Tibial artery (tissue), 4 donors: ENCODE measurements at regions not wholly inside any gene's neighbourhood (a gene's known extent, or its start where the extent isn't known, plus 50 kb on each side); places are given as distances from the start of the nearest gene placed in this dataset.

Experiments used
- DNase-seq, 2 donors: peaks; one replicate each; pipeline ENCODE4 v3.0.0-alpha.2; 2019
- H3K27ac ChIP-seq, 2 donors: fragments of 200-600 bp; sonication (generic) in 1 of 2; 1 replicate in 1 of 2; 2 replicates in 1 of 2; pipeline ENCODE4 v1.5.1; 2018 to 2019; ENCODE audit warnings: mild to moderate bottlenecking in 1 of 2
- H3K27me3 ChIP-seq, 2 donors: fragments of 200-600 bp; sonication (generic) in 1 of 2; one replicate each; pipeline versions ENCODE4 v1.5.1 to v1.6.0; 2016 to 2019
- H3K36me3 ChIP-seq, 3 donors: fragments of 200-600 bp; sonication (generic) in 2 of 3; one replicate each; pipeline ENCODE4 v1.5.1; 2016 to 2019; ENCODE audit warnings: mild to moderate bottlenecking in 2 of 3
- H3K4me1 ChIP-seq, 4 donors: fragments of 200-600 bp; sonication (generic) in 2 of 4; 1 replicate in 3 of 4; 2 replicates in 1 of 4; pipeline ENCODE4 v1.5.1; 2016 to 2019
- H3K4me3 ChIP-seq, 2 donors: fragments of 200-600 bp; sonication (generic) in 1 of 2; 1 replicate in 1 of 2; 2 replicates in 1 of 2; pipeline ENCODE4 v1.5.1; 2018 to 2019; ENCODE audit warnings: mild to moderate bottlenecking in 2 of 2
- H3K9me3 ChIP-seq, 3 donors: fragments of 200-600 bp; sonication (generic) in 1 of 3; one replicate each; pipeline ENCODE4 v1.5.1; 2016 to 2019
- intact Hi-C: fragments of 100-400 bp; cut with DNase I; formaldehyde crosslinking; loops from one replicate; pipeline ENCODE4 v1.15.0; 2023; ENCODE audit warnings: low total_unique reads
- TF ChIP-seq, protein P1 (sequence below), 2 experiments: fragments of 200-600 bp in 1 of 2; fragments of 450-650 bp in 1 of 2; IDR thresholded peaks; one replicate each; pipeline ENCODE4 v1.5.1; 2017 to 2019; ENCODE audit warnings: antibody characterized with exemption in 2 of 2, mild to moderate bottlenecking in 1 of 2, moderate library complexity in 1 of 2

DNA sequence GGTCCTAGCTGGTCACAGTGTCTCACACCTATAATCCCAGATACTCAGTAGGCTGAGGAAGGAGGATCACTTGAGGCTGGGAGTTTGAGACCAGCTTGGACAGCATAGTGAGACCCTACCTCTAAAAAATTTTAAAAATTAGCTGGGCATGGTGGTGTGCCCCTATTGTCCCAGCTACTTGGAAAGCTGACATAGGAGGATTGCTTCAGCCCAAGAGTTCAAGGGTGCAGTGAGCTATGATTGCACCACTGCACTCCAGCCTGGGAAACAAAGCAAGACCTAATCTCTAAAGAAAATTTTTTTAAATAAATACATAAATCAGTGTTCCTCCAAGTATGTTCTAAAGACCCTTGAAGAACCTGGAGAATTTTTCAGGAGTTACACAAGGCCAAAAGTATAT is 50.6 kb upstream of the GNAO1 start:
- TF ChIP-seq, protein P1, sequence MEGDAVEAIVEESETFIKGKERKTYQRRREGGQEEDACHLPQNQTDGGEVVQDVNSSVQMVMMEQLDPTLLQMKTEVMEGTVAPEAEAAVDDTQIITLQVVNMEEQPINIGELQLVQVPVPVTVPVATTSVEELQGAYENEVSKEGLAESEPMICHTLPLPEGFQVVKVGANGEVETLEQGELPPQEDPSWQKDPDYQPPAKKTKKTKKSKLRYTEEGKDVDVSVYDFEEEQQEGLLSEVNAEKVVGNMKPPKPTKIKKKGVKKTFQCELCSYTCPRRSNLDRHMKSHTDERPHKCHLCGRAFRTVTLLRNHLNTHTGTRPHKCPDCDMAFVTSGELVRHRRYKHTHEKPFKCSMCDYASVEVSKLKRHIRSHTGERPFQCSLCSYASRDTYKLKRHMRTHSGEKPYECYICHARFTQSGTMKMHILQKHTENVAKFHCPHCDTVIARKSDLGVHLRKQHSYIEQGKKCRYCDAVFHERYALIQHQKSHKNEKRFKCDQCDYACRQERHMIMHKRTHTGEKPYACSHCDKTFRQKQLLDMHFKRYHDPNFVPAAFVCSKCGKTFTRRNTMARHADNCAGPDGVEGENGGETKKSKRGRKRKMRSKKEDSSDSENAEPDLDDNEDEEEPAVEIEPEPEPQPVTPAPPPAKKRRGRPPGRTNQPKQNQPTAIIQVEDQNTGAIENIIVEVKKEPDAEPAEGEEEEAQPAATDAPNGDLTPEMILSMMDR (IDR thresholded peaks at IDR 0.05) = no peak
- H3K4me1 ChIP-seq = no peaks in the 10 kb centered on the region
- H3K27ac ChIP-seq = no peak overlapping the region
- no peak overlapping the region for H3K4me3 ChIP-seq
- H3K36me3 ChIP-seq = no peaks in the 10 kb centered on the region
- no peaks in the 10 kb centered on the region for H3K9me3 ChIP-seq
- intact Hi-C loops = no loop called here
- no peak for DNase-seq
- no peaks in the 10 kb centered on the region for H3K27me3 ChIP-seq

DNA sequence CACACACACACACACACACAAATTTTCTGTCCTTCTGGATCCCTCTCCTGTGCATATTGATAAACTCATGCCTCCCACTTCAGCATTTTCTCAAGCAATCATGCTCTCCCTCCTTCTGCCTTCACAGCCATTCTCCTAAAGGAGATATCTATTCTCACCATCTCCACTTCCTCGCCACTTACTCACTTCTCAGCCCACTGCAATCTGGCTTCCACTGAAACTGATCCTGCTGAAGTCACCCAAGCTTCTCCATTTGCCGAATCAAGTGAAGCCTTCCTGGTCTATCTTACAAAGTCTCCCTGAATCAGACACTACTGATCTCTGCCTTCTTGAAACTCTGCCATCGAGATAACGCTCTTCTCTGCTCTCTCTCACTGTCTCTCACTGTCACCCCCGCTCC is 54.0 kb upstream of the GNAO1 start:
- H3K36me3 ChIP-seq = no peaks in the 10 kb centered on the region
- TF ChIP-seq, protein P1 (IDR thresholded peaks at IDR 0.05) = no peak
- no peak overlapping the region for H3K27ac ChIP-seq
- intact Hi-C loops = no loop called here
- H3K4me3 ChIP-seq = no peak overlapping the region
- H3K4me1 ChIP-seq = no peaks in the 10 kb centered on the region
- H3K27me3 ChIP-seq = no peaks in the 10 kb centered on the region
- no peak for DNase-seq
- no peaks in the 10 kb centered on the region for H3K9me3 ChIP-seq

DNA sequence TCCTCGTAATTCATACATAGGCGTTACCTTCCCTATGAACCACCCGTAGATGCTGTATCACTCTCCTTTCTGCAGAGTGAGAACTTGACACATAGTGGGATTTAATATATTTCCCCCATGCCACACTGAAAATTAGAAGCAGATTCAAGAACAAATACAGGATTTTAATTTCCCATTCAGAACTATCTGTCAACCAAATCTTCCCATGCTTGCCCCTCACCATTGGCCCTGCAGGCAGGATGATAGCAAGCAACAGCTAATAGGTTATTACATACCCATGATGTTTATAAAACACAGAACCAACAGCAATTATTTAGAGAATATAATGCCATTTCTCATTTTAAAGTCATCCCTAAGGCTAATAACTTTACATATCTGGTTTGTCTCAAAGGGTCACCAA is 55.0 kb upstream of the GNAO1 start:
- no peaks in the 10 kb centered on the region for H3K4me1 ChIP-seq
- no peaks in the 10 kb centered on the region for H3K36me3 ChIP-seq
- no peak for DNase-seq
- H3K4me3 ChIP-seq = no peak overlapping the region
- H3K27ac ChIP-seq = no peak overlapping the region
- no peaks in the 10 kb centered on the region for H3K9me3 ChIP-seq
- H3K27me3 ChIP-seq = no peaks in the 10 kb centered on the region
- TF ChIP-seq, protein P1 (IDR thresholded peaks at IDR 0.05) = no peak
- intact Hi-C loops = no loop called here

DNA sequence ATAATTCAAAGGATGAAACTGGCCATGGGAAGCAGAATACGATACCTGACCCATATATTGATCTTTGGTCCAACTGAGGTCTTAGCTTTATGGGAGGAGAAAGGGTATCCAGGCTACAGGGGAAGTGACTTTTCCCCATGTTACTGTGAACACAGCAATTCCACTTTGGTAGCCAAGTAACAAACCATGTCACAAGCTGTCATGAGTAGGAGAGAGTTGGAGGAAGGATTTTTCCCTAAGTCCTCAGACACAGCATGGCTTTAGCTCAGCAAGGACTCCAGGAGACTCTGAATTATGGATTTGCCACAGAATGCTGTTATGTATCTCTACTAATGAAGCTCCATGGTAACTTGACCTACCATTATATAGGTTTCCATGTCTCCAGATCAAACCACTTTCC is 56.5 kb upstream of the GNAO1 start:
- Histone ChIP-seq H3K4me3 (no peak overlapping the region), H3K27me3 (no peaks in the 10 kb centered on the region), H3K4me1 (no peaks in the 10 kb centered on the region), H3K36me3 (no peaks in the 10 kb centered on the region), H3K9me3 (no peaks in the 10 kb centered on the region), H3K27ac (no peak overlapping the region)
- intact Hi-C loops = no loop called here
- TF ChIP-seq, protein P1 (IDR thresholded peaks at IDR 0.05) = no peak
- DNase-seq = no peak

DNA sequence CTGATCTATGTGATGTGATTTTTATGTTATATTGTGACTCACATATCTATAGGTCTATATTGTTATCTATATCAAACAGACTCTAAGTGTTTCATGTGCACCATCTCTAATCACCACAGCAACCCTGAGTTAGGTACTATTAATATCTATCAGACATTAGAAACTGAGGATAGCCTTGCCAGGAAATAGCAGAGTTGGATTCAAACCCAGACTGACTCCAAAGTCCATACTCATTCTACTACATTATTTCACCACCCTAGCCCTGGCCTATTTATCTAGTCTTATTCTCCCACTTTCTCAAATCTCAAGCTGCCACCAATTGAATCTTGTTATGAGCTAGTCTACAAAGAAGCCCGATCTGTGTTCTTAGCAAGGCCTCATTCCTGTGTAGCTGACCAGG is 65.4 kb upstream of the GNAO1 start:
- DNase-seq = no peak
- intact Hi-C loops = no loop called here
- TF ChIP-seq, protein P1 (IDR thresholded peaks at IDR 0.05) = no peak
- Histone ChIP-seq H3K4me1 (no peaks in the 10 kb centered on the region), H3K27ac (no peak overlapping the region), H3K9me3 (no peaks in the 10 kb centered on the region), H3K4me3 (no peak overlapping the region), H3K27me3 (no peaks in the 10 kb centered on the region), H3K36me3 (no peaks in the 10 kb centered on the region)

DNA sequence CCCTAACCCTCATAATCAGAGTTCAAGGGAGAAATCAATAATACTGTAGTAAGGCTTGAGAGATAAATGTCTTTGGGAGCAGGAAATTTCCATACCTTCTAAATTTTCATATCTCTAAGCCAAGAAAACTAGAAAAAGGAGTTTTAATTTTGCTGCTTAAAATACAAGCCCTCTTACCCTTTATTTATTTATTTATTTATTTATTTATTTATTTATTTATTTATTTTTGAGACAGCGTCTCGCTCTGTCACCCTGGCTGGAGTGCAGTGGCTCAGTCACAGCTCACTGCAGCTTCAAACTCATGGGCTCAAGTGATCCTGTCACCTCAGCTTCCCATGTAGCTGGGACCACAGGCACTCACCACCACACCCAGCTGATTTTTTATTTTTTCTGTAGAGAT is 69.0 kb upstream of the GNAO1 start:
- no peaks in the 10 kb centered on the region for H3K4me1 ChIP-seq
- H3K27ac ChIP-seq = no peak overlapping the region
- no peaks in the 10 kb centered on the region for H3K36me3 ChIP-seq
- TF ChIP-seq, protein P1 (IDR thresholded peaks at IDR 0.05) = no peak
- intact Hi-C loops = no loop called here
- H3K9me3 ChIP-seq = no peaks in the 10 kb centered on the region
- no peak overlapping the region for H3K4me3 ChIP-seq
- H3K27me3 ChIP-seq = no peaks in the 10 kb centered on the region
- DNase-seq = no peak
